IMR-90 (cell line): ENCODE measurements at regions not wholly inside any gene's neighbourhood (a gene's known extent, or its start where the extent isn't known, plus 50 kb on each side); places are given as distances from the start of the nearest gene placed in this dataset.

Experiments
- ATAC-seq: fragments of 200-7000 bp; cut with Tn5 transposase; 2 replicates; pipeline ENCODE4 v1.9.1; 2020; ENCODE audit warnings: low read depth, mild to moderate bottlenecking, moderate library complexity
- BruUV-seq: library from RNA; stranded (reverse); fragments of 400-500 nt; replicated peaks from 2 replicates; lab custom pipeline; 2021; lab: Mats Ljungman, UMichigan
- CTCF ChIA-PET: fragments of 300-600 bp; formaldehyde crosslinking; extraction: SDS; loops from one replicate; lab custom pipeline; 2021; ENCODE audit warnings: antibody characterized with exemption; lab: Yijun Ruan, JAX
- POLR2A ChIA-PET: fragments of 300-600 bp; sonication (Branson Sonifier 250); formaldehyde crosslinking; loops from one replicate; lab custom pipeline; 2022; ENCODE audit warnings: antibody characterized with exemption; ENCODE audit not compliant: unreplicated experiment; lab: Charles Lee
- DNase-seq: peaks from one replicate; pipeline ENCODE4 v3.0.0; 2013
- H2AFZ ChIP-seq: replicated peaks from 2 replicates; pipeline ENCODE3; 2013; ENCODE audit warnings: low read length, mild to moderate bottlenecking; ENCODE audit not compliant: poor library complexity
- H2AK5ac ChIP-seq: 2 replicates; pipeline ENCODE4 v1.6.1; 2013; ENCODE audit warnings: low read depth, low read length, inconsistent platforms
- H2AK9ac ChIP-seq: replicated peaks from 2 replicates; pipeline ENCODE3; 2013; ENCODE audit warnings: mild to moderate bottlenecking, low read depth, low read length, moderate library complexity; ENCODE audit not compliant: poor library complexity
- H2BK120ac ChIP-seq: 2 replicates; pipeline ENCODE4 v1.6.1; 2013; ENCODE audit warnings: low read depth, low read length, inconsistent platforms
- H2BK15ac ChIP-seq: 3 replicates; pipeline ENCODE4 v1.6.1; 2013; ENCODE audit warnings: low read depth, low read length, inconsistent platforms
- H2BK20ac ChIP-seq: 2 replicates; pipeline ENCODE4 v1.6.1; 2013; ENCODE audit warnings: low read depth, mild to moderate bottlenecking, inconsistent platforms, low read length, moderate library complexity
- H2BK5ac ChIP-seq: 2 replicates; pipeline ENCODE4 v1.6.1; 2013; ENCODE audit warnings: mild to moderate bottlenecking, low read depth, low read length, inconsistent platforms; ENCODE audit not compliant: poor library complexity, severe bottlenecking
- H3K14ac ChIP-seq: replicated peaks from 2 replicates; pipeline ENCODE4 v1.6.1; 2013; ENCODE audit warnings: low read depth, low read length, inconsistent platforms
- H3K18ac ChIP-seq: 2 replicates; pipeline ENCODE4 v1.6.1; 2013; ENCODE audit warnings: low read depth, low read length, control low read depth
- H3K23ac ChIP-seq: 2 replicates; pipeline ENCODE4 v1.6.1; 2013; ENCODE audit warnings: low read depth, low read length, inconsistent platforms
- H3K27ac ChIP-seq: 2 replicates; pipeline ENCODE4 v1.5.1; 2013; ENCODE audit warnings: mild to moderate bottlenecking, control low read depth, low read length; ENCODE audit not compliant: insufficient read depth
- H3K27me3 ChIP-seq: 2 replicates; pipeline ENCODE4 v1.6.1; 2013; ENCODE audit warnings: low read length; ENCODE audit not compliant: control insufficient read depth, insufficient read depth
- H3K36me3 ChIP-seq: 2 replicates; pipeline ENCODE4 v1.6.1; 2013; ENCODE audit warnings: low read length, mixed read lengths; ENCODE audit not compliant: control insufficient read depth, insufficient read depth
- H3K4ac ChIP-seq: 2 replicates; pipeline ENCODE4 v1.6.1; 2013; ENCODE audit warnings: low read depth, low read length, inconsistent platforms
- H3K4me1 ChIP-seq: 2 replicates; pipeline ENCODE4 v1.6.1; 2013; ENCODE audit warnings: low read length, mixed read lengths; ENCODE audit not compliant: control insufficient read depth, insufficient read depth
- H3K4me2 ChIP-seq: 2 replicates; pipeline ENCODE4 v1.6.1; 2013; ENCODE audit warnings: low read depth, mild to moderate bottlenecking, control low read depth, low read length, moderate library complexity
- H3K4me3 ChIP-seq: 2 replicates; pipeline ENCODE4 v1.5.1; 2013; ENCODE audit warnings: low read depth, mild to moderate bottlenecking, control low read depth, low read length, moderate library complexity; ENCODE audit not compliant: insufficient read depth
- H3K56ac ChIP-seq: 2 replicates; pipeline ENCODE4 v1.6.1; 2013; ENCODE audit warnings: low read length, inconsistent platforms; ENCODE audit not compliant: insufficient read depth; ENCODE audit errors: extremely low read depth
- H3K79me1 ChIP-seq, 2 experiments: 2 replicates each; pipeline ENCODE4 v1.6.1; 2013; ENCODE audit warnings: low read length in 2 of 2, inconsistent platforms in 1 of 2, low read depth in 1 of 2
- H3K9ac ChIP-seq: 2 replicates; pipeline ENCODE4 v1.6.1; 2013; ENCODE audit warnings: low read depth, low read length, control low read depth
- H3K9me1 ChIP-seq: 2 replicates; pipeline ENCODE4 v1.6.1; 2013; ENCODE audit warnings: low read length, inconsistent platforms; ENCODE audit not compliant: insufficient read depth
- H3K9me3 ChIP-seq: 2 replicates; pipeline ENCODE4 v1.6.1; 2013; ENCODE audit warnings: low read length; ENCODE audit not compliant: control insufficient read depth, insufficient read depth
- H4K20me1 ChIP-seq: 2 replicates; pipeline ENCODE4 v1.6.1; 2013; ENCODE audit warnings: low read length, inconsistent platforms; ENCODE audit not compliant: insufficient read depth
- H4K5ac ChIP-seq: 2 replicates; pipeline ENCODE4 v1.6.1; 2013; ENCODE audit warnings: mild to moderate bottlenecking, low read depth, low read length, control low read depth
- H4K8ac ChIP-seq, 2 experiments: 2 replicates each; pipeline ENCODE4 v1.6.1; 2013; ENCODE audit warnings: low read depth in 2 of 2, low read length in 2 of 2, control low read depth in 1 of 2, inconsistent platforms in 1 of 2
- H4K91ac ChIP-seq: 2 replicates; pipeline ENCODE4 v1.6.1; 2013; ENCODE audit warnings: low read depth, low read length, inconsistent platforms; ENCODE audit not compliant: insufficient read depth
- BHLHE40 ChIP-seq: fragments of 150-350 bp; IDR thresholded peaks from 2 replicates; pipeline ENCODE4 v1.6.1; 2016; ENCODE audit warnings: mild to moderate bottlenecking, low read depth, low read length
- CEBPB ChIP-seq: IDR thresholded peaks from 2 replicates; pipeline ENCODE4 v1.6.1; 2012; ENCODE audit warnings: low read depth, low read length, improper control_type of control experiment
- CHD1 ChIP-seq: IDR thresholded peaks from 2 replicates; pipeline ENCODE4 v1.6.1; 2012; ENCODE audit warnings: low read depth, low read length, improper control_type of control experiment
- FOS ChIP-seq: fragments of 150-350 bp; IDR thresholded peaks from 2 replicates; pipeline ENCODE4 v1.6.1; 2016; ENCODE audit warnings: low read depth, low read length
- MAFK ChIP-seq: IDR thresholded peaks from 2 replicates; pipeline ENCODE4 v1.6.1; 2012; ENCODE audit warnings: low read depth, low read length, improper control_type of control experiment
- MAZ ChIP-seq: IDR thresholded peaks from 2 replicates; pipeline ENCODE4 v1.6.1; 2012; ENCODE audit warnings: low read depth, mild to moderate bottlenecking, low read length, improper control_type of control experiment, moderate library complexity, borderline replicate concordance
- MXI1 ChIP-seq: IDR thresholded peaks from 2 replicates; pipeline ENCODE4 v1.6.1; 2012; ENCODE audit warnings: low read depth, mild to moderate bottlenecking, low read length, moderate library complexity, borderline replicate concordance
- NFE2L2 ChIP-seq: fragments of 150-350 bp; IDR thresholded peaks from 2 replicates; pipeline ENCODE4 v1.6.1; 2016; ENCODE audit warnings: low read depth, mild to moderate bottlenecking, low read length
- POLR2A ChIP-seq: IDR thresholded peaks from 2 replicates; pipeline ENCODE4 v1.6.1; 2012; ENCODE audit warnings: mild to moderate bottlenecking, low read depth, low read length
- RAD21 ChIP-seq: IDR thresholded peaks from 2 replicates; pipeline ENCODE4 v1.6.1; 2012; ENCODE audit warnings: low read length, improper control_type of control experiment
- RCOR1 ChIP-seq: IDR thresholded peaks from 2 replicates; pipeline ENCODE4 v1.6.1; 2012; ENCODE audit warnings: mild to moderate bottlenecking, low read length, improper control_type of control experiment; ENCODE audit not compliant: insufficient replicate concordance
- RFX5 ChIP-seq: IDR thresholded peaks from 2 replicates; pipeline ENCODE4 v1.8.0; 2012; ENCODE audit warnings: low read depth, mild to moderate bottlenecking, low read length, moderate library complexity
- SMC3 ChIP-seq: fragments of 150-350 bp; IDR thresholded peaks from 2 replicates; pipeline ENCODE4 v1.6.1; 2016; ENCODE audit warnings: low read depth, mild to moderate bottlenecking, antibody characterized with exemption, low read length, moderate library complexity
- WGBS, 2 experiments: methylation state at CpG; one replicate each; pipeline versions ENCODE4 v1.1.5 to v1.1.7; 2013; ENCODE audit warnings: missing lambda C conversion rate in 2 of 2; ENCODE audit not compliant: insufficient read length in 1 of 2; ENCODE audit errors: extremely low coverage in 2 of 2; 5-methylcytosine and 5-hydroxymethylcytosine counted together
- dilution Hi-C: fragments of 300-500 bp; cut with HindIII; formaldehyde crosslinking; loops from one replicate; pipeline ENCODE4 v1.14.3; 2018; ENCODE audit warnings: low sequenced_read_pairs; ENCODE audit not compliant: unreplicated experiment
- in situ Hi-C: fragments of 300-500 bp; cut with MboI; formaldehyde crosslinking; loops from 3 replicates; pipeline ENCODE4 v1.14.3; 2019; ENCODE audit warnings: low sequenced_read_pairs, inconsistent platforms, mixed read lengths
- intact Hi-C: fragments of 100-400 bp; cut with micrococcal nuclease; formaldehyde crosslinking; loops from 2 replicates; pipeline ENCODE4 v1.10.0; 2022
- TF ChIP-seq, protein P1 (sequence below): fragments of 150-350 bp; IDR thresholded peaks from 2 replicates; pipeline ENCODE4 v1.6.1; 2017; ENCODE audit warnings: mild to moderate bottlenecking, antibody characterized with exemption, low read length, low read depth
- TF ChIP-seq, protein P2 (sequence below): fragments of 150-350 bp; IDR thresholded peaks from 2 replicates; pipeline ENCODE4 v1.6.1; 2016; ENCODE audit warnings: low read depth, mild to moderate bottlenecking, low read length, moderate library complexity, borderline replicate concordance
- TF ChIP-seq, protein P3 (sequence below): conservative IDR thresholded peaks from 2 replicates; pipeline ENCODE4 v1.5.1; 2012; ENCODE audit warnings: mild to moderate bottlenecking, low read depth, low read length, improper control_type of control experiment

DNA sequence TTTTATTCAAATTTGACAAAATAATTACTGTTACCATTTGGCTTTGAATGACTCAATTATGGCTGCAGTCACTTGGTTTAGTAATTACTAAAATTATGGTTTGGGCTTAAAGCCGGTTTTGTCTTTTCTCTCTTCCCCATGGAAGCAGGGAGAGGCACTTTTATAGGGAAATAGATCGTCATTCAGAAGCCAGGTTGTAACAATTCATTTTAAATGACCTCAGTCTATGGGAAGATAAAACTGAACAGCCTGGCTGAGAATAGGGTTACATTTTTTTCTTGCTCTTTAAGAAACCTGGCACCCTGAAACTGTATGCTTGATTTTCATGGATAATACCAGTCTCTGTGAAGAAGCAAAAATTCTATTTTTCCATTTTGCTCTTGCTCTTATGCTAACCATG is 169.8 kb downstream of the SMC2 start:
- Histone ChIP-seq H2BK15ac (no peak overlapping the region), H4K8ac (no peak overlapping the region), H3K9me1 (no peaks in the 10 kb centered on the region), H2AK5ac (no peak overlapping the region), H4K5ac (no peak overlapping the region), H3K79me1 (no peaks in the 10 kb centered on the region), H2AK9ac (no peak overlapping the region), H3K9me3 (0 out of 2 replicates have a peak, but pooled peaks cover 2% of the 10 kb centered on the region), H3K4ac (no peak overlapping the region), H3K9ac (no peak overlapping the region), H3K18ac (no peak overlapping the region), H2BK5ac (no peak overlapping the region), H3K36me3 (no peaks in the 10 kb centered on the region), H3K4me3 (no peak overlapping the region), H3K4me1 (no peaks in the 10 kb centered on the region), H2BK120ac (no peak overlapping the region), H3K27ac (no peak overlapping the region), H4K91ac (no peak overlapping the region), H2AFZ (no peak overlapping the region), H3K14ac (no peak overlapping the region), H3K23ac (no peak overlapping the region), H4K20me1 (no peaks in the 10 kb centered on the region), H2BK20ac (no peak overlapping the region), H3K56ac (no peak overlapping the region), H3K27me3 (no peaks in the 10 kb centered on the region), H3K4me2 (no peak overlapping the region)
- ChIA-PET POLR2A (no interaction called here), CTCF (no interaction called here)
- intact Hi-C loops (no loop called here), in situ Hi-C loops (no loop called here), dilution Hi-C loops (no loop called here)
- TF ChIP-seq NFE2L2, result no peak
- no peak for TF ChIP-seq MXI1
- TF ChIP-seq MAFK, result no peak
- TF ChIP-seq SMC3, result no peak
- no peak for TF ChIP-seq BHLHE40
- TF ChIP-seq RCOR1, result no peak
- TF ChIP-seq CHD1, result no peak
- TF ChIP-seq MAZ, result no peak
- no peak for TF ChIP-seq CEBPB
- no peak for TF ChIP-seq RFX5
- TF ChIP-seq RAD21, result no peak
- TF ChIP-seq, protein P1, sequence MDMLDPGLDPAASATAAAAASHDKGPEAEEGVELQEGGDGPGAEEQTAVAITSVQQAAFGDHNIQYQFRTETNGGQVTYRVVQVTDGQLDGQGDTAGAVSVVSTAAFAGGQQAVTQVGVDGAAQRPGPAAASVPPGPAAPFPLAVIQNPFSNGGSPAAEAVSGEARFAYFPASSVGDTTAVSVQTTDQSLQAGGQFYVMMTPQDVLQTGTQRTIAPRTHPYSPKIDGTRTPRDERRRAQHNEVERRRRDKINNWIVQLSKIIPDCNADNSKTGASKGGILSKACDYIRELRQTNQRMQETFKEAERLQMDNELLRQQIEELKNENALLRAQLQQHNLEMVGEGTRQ, result no peak
- TF ChIP-seq FOS, result no peak
- TF ChIP-seq, protein P2, sequence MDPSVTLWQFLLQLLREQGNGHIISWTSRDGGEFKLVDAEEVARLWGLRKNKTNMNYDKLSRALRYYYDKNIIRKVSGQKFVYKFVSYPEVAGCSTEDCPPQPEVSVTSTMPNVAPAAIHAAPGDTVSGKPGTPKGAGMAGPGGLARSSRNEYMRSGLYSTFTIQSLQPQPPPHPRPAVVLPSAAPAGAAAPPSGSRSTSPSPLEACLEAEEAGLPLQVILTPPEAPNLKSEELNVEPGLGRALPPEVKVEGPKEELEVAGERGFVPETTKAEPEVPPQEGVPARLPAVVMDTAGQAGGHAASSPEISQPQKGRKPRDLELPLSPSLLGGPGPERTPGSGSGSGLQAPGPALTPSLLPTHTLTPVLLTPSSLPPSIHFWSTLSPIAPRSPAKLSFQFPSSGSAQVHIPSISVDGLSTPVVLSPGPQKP, result no peak
- TF ChIP-seq, protein P3, sequence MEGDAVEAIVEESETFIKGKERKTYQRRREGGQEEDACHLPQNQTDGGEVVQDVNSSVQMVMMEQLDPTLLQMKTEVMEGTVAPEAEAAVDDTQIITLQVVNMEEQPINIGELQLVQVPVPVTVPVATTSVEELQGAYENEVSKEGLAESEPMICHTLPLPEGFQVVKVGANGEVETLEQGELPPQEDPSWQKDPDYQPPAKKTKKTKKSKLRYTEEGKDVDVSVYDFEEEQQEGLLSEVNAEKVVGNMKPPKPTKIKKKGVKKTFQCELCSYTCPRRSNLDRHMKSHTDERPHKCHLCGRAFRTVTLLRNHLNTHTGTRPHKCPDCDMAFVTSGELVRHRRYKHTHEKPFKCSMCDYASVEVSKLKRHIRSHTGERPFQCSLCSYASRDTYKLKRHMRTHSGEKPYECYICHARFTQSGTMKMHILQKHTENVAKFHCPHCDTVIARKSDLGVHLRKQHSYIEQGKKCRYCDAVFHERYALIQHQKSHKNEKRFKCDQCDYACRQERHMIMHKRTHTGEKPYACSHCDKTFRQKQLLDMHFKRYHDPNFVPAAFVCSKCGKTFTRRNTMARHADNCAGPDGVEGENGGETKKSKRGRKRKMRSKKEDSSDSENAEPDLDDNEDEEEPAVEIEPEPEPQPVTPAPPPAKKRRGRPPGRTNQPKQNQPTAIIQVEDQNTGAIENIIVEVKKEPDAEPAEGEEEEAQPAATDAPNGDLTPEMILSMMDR, result no peak
- TF ChIP-seq POLR2A, result no peak
- ATAC-seq (no peak), DNase-seq (no peak)
- WGBS, 2 experiments, result no CpG with 5 or more reads among the region's 2 CpGs
- no TSS peak for BruUV-seq
